ENCODE measurements at regions not wholly inside any gene's neighbourhood (a gene's known extent, or its start where the extent isn't known, plus 50 kb on each side); places are given as distances from the start of the nearest gene placed in this dataset.
"Not testable (repeated sequence)": the region's sequence is repeated elsewhere in the genome, so short reads cannot be mapped to it uniquely, and the experiment has no call there.

GRCh38 chr5:12625667-12626263 is 721.5 kb upstream of the CTNND2 start:
- DNase-seq = no peak

DNA sequence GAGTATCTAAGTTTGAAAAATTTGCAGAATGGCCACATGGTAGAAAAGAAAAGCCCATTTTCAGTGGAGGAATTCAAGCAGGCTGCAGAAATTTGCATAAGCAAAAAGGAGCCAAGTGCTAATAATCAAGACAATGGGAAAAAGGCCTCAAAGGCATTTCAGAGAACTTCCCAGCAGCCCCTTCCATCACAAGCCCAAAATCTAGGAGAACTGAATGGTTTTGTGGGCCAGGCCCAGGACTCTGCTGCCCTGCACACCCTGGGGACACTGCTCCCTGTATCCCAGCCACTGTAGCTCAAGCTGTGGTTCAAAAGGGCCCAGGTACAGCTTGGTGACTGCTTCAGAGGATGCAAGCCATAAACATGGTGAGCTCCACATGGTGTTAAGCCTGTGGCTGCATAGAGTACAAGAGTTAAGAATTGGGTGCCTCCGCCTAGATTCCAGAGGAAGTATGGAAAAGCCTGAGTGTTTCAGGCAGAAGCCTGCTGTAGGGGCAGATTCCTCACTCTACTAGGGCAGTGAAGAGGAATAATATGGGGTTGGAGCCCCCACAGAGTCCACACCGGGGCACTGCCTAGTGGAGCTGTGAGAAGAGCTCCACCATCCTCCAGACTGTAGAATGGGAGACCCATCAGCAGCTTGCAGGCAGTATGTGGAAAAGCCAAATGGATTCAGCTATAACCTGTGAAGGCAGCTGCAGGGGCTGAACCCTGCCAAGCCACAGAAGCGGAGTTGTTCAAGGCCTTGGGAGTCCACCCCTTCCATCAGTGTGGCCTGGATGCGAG is 720.7 kb upstream of the CTNND2 start:
- DNase-seq = no peak

- no peak for DNase-seq
Observed at GRCh38 chr5:12623408-12623807, 719.2 kb upstream of the CTNND2 start.

- no peak for DNase-seq
Observed at GRCh38 chr5:12616093-12616492, 711.8 kb upstream of the CTNND2 start.

DNA sequence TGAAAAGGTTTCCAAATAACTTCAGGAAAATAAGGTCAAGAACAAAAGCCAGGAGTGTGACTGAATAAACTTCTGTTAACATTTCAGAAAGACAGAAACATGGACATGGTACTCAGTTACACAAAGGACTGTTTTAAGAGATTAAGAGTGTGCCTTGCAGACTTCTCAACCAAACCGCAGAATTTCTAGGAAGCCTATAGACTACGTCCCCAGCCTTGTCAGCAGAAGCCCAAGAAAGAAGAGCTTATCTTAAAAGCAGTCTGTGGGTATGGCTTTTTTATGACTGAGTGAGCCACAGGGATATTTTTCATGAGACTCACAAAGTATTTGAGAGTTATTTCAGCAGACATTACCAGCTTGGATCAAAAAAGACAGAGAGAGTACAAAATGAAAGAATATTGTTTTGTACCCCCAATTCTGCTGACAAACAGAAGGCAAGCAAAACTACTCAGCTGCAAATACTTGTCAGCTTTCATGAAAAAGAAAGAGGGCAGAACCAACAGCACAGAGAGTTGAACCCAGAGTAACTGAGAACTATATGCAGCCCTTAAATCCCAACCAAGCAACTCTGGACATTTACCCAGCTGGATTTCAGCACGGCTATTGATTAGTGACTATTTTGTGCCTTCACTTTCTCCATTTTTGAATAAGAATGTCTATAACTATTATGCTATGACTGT is 711.0 kb upstream of the CTNND2 start:
- DNase-seq = no peak

GRCh38 chr5:12614608-12615007 is 710.4 kb upstream of the CTNND2 start:
- DNase-seq = no peak

DNA sequence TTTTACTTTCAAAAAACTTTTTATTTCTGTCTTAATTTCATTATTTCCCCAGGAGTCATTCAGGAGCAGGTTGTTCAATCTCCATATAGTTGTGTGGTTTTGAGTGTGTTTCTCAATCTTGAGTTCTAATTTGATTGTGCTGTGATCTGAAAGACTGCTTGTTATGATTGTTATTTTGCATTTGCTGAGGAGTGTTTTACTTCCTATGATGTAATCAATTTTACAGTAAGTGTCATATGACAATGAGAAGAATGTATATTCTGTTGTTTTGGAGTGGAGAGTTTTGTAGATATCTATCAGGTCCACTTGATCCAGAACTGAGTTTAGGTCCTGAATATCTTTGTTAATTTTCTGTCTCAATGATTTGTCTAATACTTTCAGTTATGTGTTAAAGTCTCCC is 706.9 kb upstream of the CTNND2 start:
- DNase-seq = no peak

DNA sequence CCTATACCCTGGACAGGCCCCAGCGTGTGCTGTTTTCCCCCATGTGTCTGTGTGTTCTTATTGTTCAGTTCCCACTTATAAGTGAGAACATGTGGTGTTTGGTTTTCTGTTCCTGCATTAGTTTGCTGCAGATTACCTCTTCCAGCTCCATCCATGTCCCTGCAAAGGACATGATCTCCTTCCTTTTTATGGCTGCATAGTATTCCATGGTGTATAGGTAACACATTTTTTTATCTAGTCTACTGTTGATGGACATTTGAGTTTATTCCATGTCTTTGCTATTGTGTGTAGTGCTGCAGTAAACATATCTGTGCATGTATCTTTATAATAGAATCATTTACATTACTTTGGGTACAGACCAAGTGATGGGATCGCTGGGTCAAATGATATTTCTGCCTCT is 703.6 kb upstream of the CTNND2 start:
- not testable (repeated sequence) for DNase-seq

DNA sequence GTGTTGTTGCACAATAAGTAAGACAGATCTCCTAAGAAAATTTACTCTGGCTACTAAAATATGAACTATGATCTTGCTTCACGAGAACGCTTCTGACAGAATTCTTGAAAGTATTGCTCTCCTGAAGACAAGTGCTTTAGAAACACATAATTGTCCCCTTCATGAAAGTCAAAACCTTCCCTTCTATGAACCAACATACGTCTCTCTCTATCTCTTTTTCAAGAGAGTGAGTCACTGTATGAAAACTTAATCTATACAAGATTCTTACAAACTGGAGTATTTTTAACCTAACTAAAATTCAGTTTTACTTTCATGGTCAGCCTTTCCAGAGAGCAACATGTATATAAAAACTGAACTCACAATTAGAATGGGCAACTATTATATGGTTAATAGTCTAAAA is 688.0 kb upstream of the CTNND2 start:
- DNase-seq = no peak

GRCh38 chr5:12586406-12586805 is 682.2 kb upstream of the CTNND2 start:
- DNase-seq = no peak

- DNase-seq = not testable (repeated sequence)
Observed at GRCh38 chr5:12578803-12579202, 674.6 kb upstream of the CTNND2 start.

DNA sequence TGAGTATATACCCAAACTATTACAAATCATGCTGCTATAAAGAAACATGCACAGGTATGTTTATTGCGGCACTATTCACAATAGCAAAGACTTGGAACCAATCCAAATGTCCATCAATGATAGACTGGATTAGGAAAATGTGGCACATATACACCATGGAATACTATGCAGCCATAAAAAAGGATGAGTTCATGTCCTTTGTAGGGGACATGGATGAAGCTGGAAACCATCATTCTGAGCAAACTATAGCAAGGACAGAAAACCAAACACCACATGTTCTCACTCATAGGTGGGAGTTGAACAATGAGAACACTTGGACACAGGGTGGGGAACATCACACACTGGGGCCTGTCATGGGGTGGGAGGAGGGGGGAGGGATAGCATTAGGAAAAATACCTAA is 672.7 kb upstream of the CTNND2 start:
- DNase-seq = not testable (repeated sequence)

- not testable (repeated sequence) for DNase-seq
Observed at GRCh38 chr5:12574298-12575093, 670.2 kb upstream of the CTNND2 start.

DNA sequence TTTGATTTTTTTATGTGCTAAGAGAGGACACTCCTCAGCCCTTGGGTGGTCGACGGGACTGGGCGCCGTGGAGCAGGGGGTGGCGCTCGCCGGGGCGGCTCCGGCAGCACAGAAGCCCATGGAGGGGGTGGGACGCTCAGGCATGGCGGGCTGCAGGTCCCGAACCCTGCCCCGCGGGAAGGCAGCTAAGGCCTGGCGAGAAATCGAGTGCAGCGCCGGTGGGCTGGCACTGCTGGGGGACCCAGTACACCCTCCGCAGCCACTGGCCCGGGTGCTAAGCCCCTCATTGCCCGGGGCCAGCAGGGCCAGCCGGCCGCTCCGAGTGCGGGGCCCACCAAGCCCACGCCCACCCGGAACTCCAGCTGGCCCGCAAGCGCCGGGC is 669.7 kb upstream of the CTNND2 start:
- DNase-seq = not testable (repeated sequence)

DNA sequence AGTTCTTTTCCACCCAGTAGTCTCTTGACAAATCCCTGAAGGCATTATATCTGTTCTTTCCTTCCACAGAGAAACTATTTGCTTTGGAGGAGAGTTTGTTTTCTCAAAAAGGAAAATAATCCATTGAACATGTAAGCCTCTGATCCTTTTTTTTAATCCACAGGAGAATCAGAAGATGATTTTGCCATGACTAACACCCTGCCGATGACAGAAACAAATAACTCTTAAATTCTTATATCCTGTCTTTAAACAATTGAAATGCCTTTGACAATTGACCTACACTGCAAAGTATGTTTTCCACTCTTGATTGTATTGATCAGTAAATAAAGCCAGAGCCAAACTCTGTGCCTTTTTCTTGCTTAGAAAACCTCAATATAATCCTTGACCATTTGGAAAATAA is 666.4 kb upstream of the CTNND2 start:
- DNase-seq = no peak

- no peak for DNase-seq
Observed at GRCh38 chr5:12566441-12566840, 662.2 kb upstream of the CTNND2 start.

DNA sequence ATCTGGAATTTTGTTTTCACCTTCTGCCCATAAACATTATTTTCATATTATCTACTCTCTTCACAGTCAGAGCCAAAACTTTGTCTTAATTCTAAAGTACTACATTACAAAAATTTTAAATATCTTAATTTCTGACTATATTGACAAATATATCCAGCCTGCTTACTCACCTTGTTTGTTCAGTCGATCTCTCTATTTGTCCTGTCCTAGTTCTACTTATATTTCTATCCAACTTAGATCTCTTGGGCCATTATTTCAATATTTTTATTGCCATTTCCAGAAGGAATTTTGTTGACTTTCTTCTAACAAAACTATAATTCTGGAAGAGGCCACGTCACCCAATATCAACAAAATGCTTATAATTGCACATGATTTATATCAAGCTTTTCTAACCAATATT is 652.8 kb upstream of the CTNND2 start:
- DNase-seq = no peak

GRCh38 chr5:12526113-12526512 is 621.9 kb upstream of the CTNND2 start:
- DNase-seq = no peak

GRCh38 chr5:12522116-12522515 is 617.9 kb upstream of the CTNND2 start:
- no peak for DNase-seq

DNA sequence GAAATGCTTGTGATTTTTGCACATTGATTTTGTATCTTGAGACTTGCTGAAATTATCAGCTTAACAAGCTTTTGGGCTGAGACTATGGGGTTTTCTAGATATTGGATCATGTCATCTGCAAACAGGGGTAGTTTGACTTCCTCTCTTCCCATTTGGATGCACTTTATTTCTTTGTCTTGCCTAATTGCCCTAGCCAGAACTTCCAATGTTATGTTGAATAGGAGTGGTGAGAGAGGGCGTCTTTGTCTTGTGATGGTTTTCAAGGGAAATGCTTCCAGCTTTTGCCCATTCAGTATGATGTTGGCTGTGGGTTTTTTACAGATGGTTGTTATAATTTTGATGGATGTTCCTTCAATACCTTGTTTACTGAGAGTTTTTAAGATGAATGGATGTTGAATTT is 600.7 kb upstream of the CTNND2 start:
- DNase-seq = not testable (repeated sequence)

GRCh38 chr5:12488161-12488560 is 583.9 kb upstream of the CTNND2 start:
- DNase-seq = no peak

- DNase-seq = no peak
Observed at GRCh38 chr5:12480487-12480886, 576.2 kb upstream of the CTNND2 start.

- no peak for DNase-seq
Observed at GRCh38 chr5:12477554-12477953, 573.3 kb upstream of the CTNND2 start.
